ENCODE measurements at regions not wholly inside any gene's neighbourhood (a gene's known extent, or its start where the extent isn't known, plus 50 kb on each side); places are given as distances from the start of the nearest gene placed in this dataset.

DNA sequence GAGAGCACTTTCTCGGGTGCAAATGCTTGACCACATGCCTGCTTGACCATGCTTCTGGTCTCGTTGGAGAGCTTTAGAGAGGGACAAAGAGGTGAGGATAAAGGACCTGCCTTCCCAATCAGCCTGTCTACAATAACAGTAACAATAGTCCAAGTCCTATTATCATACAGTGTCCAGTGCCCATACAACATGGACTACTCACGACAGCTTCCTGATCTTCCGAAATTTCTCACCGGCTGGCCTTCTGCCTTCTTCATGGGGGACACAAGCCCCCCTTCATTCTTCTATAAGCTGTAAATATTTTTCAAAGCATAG lies 329.0 kb downstream of the PAX3 start:
- no peak overlapping the region for H3K4me2 ChIP-seq (replicated peaks; ENCODE audit: extremely low read depth, low read length, poor library complexity, severe bottlenecking)
- Mint-ChIP-seq H3K27ac (no peak overlapping the region), H3K36me3 (no peaks in the 10 kb centered on the region), H3K4me3 (no peak overlapping the region), H3K27me3 (ENCODE audit: low read depth in 3 of 3) (peaks cover 0 to 4% (median 0%) of the 10 kb centered on the region in 3 donors), H3K9me3 (peaks cover 0 to 3% (median 0%) of the 10 kb centered on the region in 7 donors), H3K4me1 (no peaks in the 10 kb centered on the region)
- H3K27me3 ChIP-seq (ENCODE audit: control insufficient read depth in 2 of 2, insufficient read depth in 2 of 2, low read length in 2 of 2): no peaks in the 10 kb centered on the region
- H3K9ac ChIP-seq (ENCODE audit: insufficient read depth, low read length, poor library complexity, severe bottlenecking): no peak overlapping the region
- intact Hi-C loops (cut with micrococcal nuclease): no loop called here
- H4K20me1 ChIP-seq (ENCODE audit: insufficient read depth, low read length): no peaks in the 10 kb centered on the region
- H3K27ac ChIP-seq (ENCODE audit: low read depth in 1 of 2, low read length in 2 of 2): no peak overlapping the region
- H3K36me3 ChIP-seq (replicated peaks in 1 of 2; ENCODE audit: control insufficient read depth in 1 of 2, insufficient read depth in 2 of 2, low read length in 2 of 2): no peaks in the 10 kb centered on the region
- no peaks in the 10 kb centered on the region for H3K4me1 ChIP-seq (ENCODE audit: control insufficient read depth in 1 of 2, insufficient read depth in 2 of 2, low read length in 2 of 2)
- no peak for DNase-seq
- no peak overlapping the region for H2AFZ ChIP-seq (ENCODE audit: insufficient read depth, low read depth, low read length, poor library complexity, severe bottlenecking)
- H3K4me3 ChIP-seq (replicated peaks in 1 of 3; ENCODE audit: low read depth in 2 of 3, low read length in 3 of 3): no peak overlapping the region
- whole genome bisulfite sequencing (ENCODE audit: insufficient coverage): 92% methylated on average over 3 of the region's 5 CpGs
- TF ChIP-seq, protein P1, sequence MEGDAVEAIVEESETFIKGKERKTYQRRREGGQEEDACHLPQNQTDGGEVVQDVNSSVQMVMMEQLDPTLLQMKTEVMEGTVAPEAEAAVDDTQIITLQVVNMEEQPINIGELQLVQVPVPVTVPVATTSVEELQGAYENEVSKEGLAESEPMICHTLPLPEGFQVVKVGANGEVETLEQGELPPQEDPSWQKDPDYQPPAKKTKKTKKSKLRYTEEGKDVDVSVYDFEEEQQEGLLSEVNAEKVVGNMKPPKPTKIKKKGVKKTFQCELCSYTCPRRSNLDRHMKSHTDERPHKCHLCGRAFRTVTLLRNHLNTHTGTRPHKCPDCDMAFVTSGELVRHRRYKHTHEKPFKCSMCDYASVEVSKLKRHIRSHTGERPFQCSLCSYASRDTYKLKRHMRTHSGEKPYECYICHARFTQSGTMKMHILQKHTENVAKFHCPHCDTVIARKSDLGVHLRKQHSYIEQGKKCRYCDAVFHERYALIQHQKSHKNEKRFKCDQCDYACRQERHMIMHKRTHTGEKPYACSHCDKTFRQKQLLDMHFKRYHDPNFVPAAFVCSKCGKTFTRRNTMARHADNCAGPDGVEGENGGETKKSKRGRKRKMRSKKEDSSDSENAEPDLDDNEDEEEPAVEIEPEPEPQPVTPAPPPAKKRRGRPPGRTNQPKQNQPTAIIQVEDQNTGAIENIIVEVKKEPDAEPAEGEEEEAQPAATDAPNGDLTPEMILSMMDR (IDR thresholded peaks at IDR 0.05): no peak
- H3K9me3 ChIP-seq (replicated peaks in 1 of 2; ENCODE audit: control insufficient read depth in 1 of 2, insufficient read depth in 1 of 2, low read length in 2 of 2): no peaks in the 10 kb centered on the region
- H3K79me2 ChIP-seq (ENCODE audit: insufficient read depth, low read length): no peaks in the 10 kb centered on the region

DNA sequence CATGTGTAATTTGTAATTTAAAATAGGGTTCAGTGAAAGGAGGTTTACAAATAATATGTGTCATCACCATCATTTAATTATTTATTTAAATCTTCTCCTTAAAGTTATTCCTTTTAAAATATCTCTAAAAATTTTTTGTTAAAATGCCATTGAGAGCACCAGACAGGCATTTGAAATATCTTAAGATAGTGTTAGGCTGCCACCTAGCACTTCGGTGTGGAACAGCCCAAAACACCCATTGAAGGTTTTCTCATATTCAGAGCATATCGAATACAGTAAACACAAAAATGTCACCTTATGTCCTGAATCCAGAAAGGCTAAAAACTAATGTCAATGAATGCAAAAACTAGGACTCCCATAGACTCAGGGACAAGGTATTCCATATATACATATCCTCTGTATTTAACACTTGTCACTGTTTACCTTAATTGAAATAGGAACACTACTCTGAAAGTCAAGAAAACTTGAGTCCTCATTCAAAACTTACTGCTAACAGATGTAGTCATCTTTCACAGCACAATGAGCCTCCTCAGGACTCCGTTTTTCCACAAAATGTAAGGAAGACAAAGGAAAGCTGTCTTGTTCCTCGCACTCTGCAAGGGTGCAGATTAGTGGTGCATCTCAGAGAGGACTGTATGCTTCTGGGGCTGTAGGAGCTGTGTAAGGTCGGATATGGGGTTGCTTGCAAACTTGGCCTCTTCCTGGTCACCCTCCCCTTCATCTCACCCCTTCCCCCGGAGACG lies 329.5 kb downstream of the PAX3 start:
- no peak overlapping the region for H3K4me3 ChIP-seq (replicated peaks in 1 of 3; ENCODE audit: low read depth in 2 of 3, low read length in 3 of 3)
- Mint-ChIP-seq H3K36me3 (no peaks in the 10 kb centered on the region), H3K9me3 (peaks cover 0 to 3% (median 0%) of the 10 kb centered on the region in 7 donors), H3K4me1 (no peaks in the 10 kb centered on the region), H3K4me3 (no peak overlapping the region), H3K27ac (no peak overlapping the region), H3K27me3 (ENCODE audit: low read depth in 3 of 3) (peaks cover 0 to 4% (median 0%) of the 10 kb centered on the region in 3 donors)
- intact Hi-C loops (cut with micrococcal nuclease): no loop called here
- no peaks in the 10 kb centered on the region for H4K20me1 ChIP-seq (ENCODE audit: insufficient read depth, low read length)
- TF ChIP-seq, protein P1 (IDR thresholded peaks at IDR 0.05): no peak
- no peaks in the 10 kb centered on the region for H3K4me1 ChIP-seq (ENCODE audit: control insufficient read depth in 1 of 2, insufficient read depth in 2 of 2, low read length in 2 of 2)
- no peak overlapping the region for H3K9ac ChIP-seq (ENCODE audit: insufficient read depth, low read length, poor library complexity, severe bottlenecking)
- H3K79me2 ChIP-seq (ENCODE audit: insufficient read depth, low read length): no peaks in the 10 kb centered on the region
- no peaks in the 10 kb centered on the region for H3K9me3 ChIP-seq (replicated peaks in 1 of 2; ENCODE audit: control insufficient read depth in 1 of 2, insufficient read depth in 1 of 2, low read length in 2 of 2)
- no peak overlapping the region for H2AFZ ChIP-seq (ENCODE audit: insufficient read depth, low read depth, low read length, poor library complexity, severe bottlenecking)
- no peaks in the 10 kb centered on the region for H3K27me3 ChIP-seq (ENCODE audit: control insufficient read depth in 2 of 2, insufficient read depth in 2 of 2, low read length in 2 of 2)
- no peak overlapping the region for H3K4me2 ChIP-seq (replicated peaks; ENCODE audit: extremely low read depth, low read length, poor library complexity, severe bottlenecking)
- no CpG with 5 or more reads among the region's 7 CpGs for WGBS (ENCODE audit: insufficient coverage)
- H3K36me3 ChIP-seq (replicated peaks in 1 of 2; ENCODE audit: control insufficient read depth in 1 of 2, insufficient read depth in 2 of 2, low read length in 2 of 2): no peaks in the 10 kb centered on the region
- no peak overlapping the region for H3K27ac ChIP-seq (ENCODE audit: low read depth in 1 of 2, low read length in 2 of 2)
- no peak for DNase-seq

Measured in CD14-positive monocyte (primary cell).